ENCODE measurements at regions not wholly inside any gene's neighbourhood (a gene's known extent, or its start where the extent isn't known, plus 50 kb on each side); places are given as distances from the start of the nearest gene placed in this dataset.

DNA sequence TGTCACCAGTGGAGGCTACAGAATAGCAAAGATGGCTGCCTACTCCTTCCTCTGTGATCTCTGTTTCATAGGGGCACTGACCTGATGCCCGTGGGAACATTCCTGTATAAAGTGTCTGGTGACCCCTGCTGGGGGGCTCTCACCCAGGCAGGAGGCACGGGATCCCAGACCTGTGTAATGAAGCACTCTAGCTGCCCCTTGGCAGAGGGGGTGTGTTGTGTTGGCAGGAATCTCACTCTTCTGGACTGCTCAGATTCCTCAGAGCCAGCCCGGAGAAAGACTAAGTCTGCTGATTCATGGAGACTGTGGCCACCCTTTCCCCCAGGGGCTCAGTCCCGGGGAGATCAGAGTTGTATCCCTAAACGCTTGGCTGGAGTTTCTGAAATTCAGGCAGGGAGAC lies 648.3 kb downstream of the SPRY1 start:
- TF ChIP-seq POLR2A (IDR thresholded peaks at IDR 0.05; ENCODE audit: low read depth, low read length) = no peak
- no peak for TF ChIP-seq TAF1 (IDR thresholded peaks at IDR 0.05; ENCODE audit: borderline replicate concordance, low read depth, low read length)

All from GM12892 (cell line).